CD4-positive, alpha-beta memory T cell (primary cell): ENCODE measurements at regions not wholly inside any gene's neighbourhood (a gene's known extent, or its start where the extent isn't known, plus 50 kb on each side); places are given as distances from the start of the nearest gene placed in this dataset.

Source experiments
- CTCF ChIA-PET: fragments of 350-600 bp; sonication (Branson Sonifier 250); formaldehyde crosslinking; loops from one replicate; lab custom pipeline; 2021; ENCODE audit warnings: inconsistent platforms; ENCODE audit not compliant: partially characterized antibody; lab: Charles Lee
- POLR2A ChIA-PET: fragments of 350-600 bp; sonication (Branson Sonifier 250); formaldehyde crosslinking; loops from one replicate; lab custom pipeline; 2021; ENCODE audit not compliant: partially characterized antibody; lab: Charles Lee
- DNase-seq, 5 donors: peaks; one replicate each; pipeline versions ENCODE4 v3.0.0 to v3.0.0-alpha.2; 2020 to 2022; ENCODE audit warnings: mixed read lengths in 1 of 5
- H3K27ac ChIP-seq: one replicate; pipeline ENCODE4 v1.7.0; 2013; ENCODE audit warnings: low read depth, low read length
- H3K27me3 ChIP-seq: 2 replicates; pipeline ENCODE4 v1.7.0; 2013; ENCODE audit warnings: mild to moderate bottlenecking, low read length, moderate library complexity; ENCODE audit not compliant: insufficient read depth
- H3K36me3 ChIP-seq: 2 replicates; pipeline ENCODE4 v1.7.0; 2013; ENCODE audit warnings: mild to moderate bottlenecking, low read length, moderate library complexity; ENCODE audit not compliant: insufficient read depth
- H3K4me1 ChIP-seq: 2 replicates; pipeline ENCODE4 v1.7.0; 2013; ENCODE audit warnings: mild to moderate bottlenecking, low read length, moderate library complexity; ENCODE audit not compliant: insufficient read depth
- H3K4me3 ChIP-seq, 2 donors: one replicate each; pipeline ENCODE4 v1.7.0; 2013; ENCODE audit warnings: low read length in 2 of 2, mild to moderate bottlenecking in 1 of 2
- H3K9me3 ChIP-seq, 2 donors: one replicate each; pipeline ENCODE4 v1.7.0; 2013; ENCODE audit warnings: low read length in 2 of 2, control low read depth in 1 of 2; ENCODE audit not compliant: control insufficient read depth in 1 of 2
- H3K27ac Mint-ChIP-seq, 7 donors: one replicate each; pipeline ENCODE4 v1.8.0; 2020 to 2021; ENCODE audit warnings: mixed read lengths in 7 of 7, mild to moderate bottlenecking in 6 of 7, inconsistent platforms in 3 of 7, moderate library complexity in 3 of 7
- H3K27me3 Mint-ChIP-seq, 2 donors: one replicate each; pipeline ENCODE4 v1.8.0; 2020 to 2021; ENCODE audit warnings: mixed read lengths in 2 of 2
- H3K36me3 Mint-ChIP-seq, 2 donors: one replicate each; pipeline ENCODE4 v1.8.0; 2020 to 2021; ENCODE audit warnings: mixed read lengths in 2 of 2, inconsistent platforms in 1 of 2, mild to moderate bottlenecking in 1 of 2
- H3K4me1 Mint-ChIP-seq, 4 donors: one replicate each; pipeline ENCODE4 v1.8.0; 2020 to 2021; ENCODE audit warnings: mixed read lengths in 4 of 4, mild to moderate bottlenecking in 1 of 4
- H3K4me3 Mint-ChIP-seq, 8 donors: one replicate each; pipeline ENCODE4 v1.8.0; 2020 to 2021; ENCODE audit warnings: mixed read lengths in 8 of 8, mild to moderate bottlenecking in 7 of 8, moderate library complexity in 6 of 8, inconsistent platforms in 3 of 8
- H3K9me3 Mint-ChIP-seq, 8 donors: one replicate each; pipeline ENCODE4 v1.8.0; 2020 to 2021; ENCODE audit warnings: mixed read lengths in 8 of 8, mild to moderate bottlenecking in 5 of 8, inconsistent platforms in 3 of 8, moderate library complexity in 1 of 8
- intact Hi-C: fragments of 100-400 bp; cut with micrococcal nuclease; formaldehyde crosslinking; loops from one replicate; pipeline ENCODE4 v1.15.1; 2023

- POLR2A ChIA-PET, result no interaction called here
- Mint-ChIP-seq H3K27me3 (no peaks in the 10 kb centered on the region), H3K27ac (peak overlapping the region in 1 of 7 donors; percentile 60), H3K4me1 (peaks cover 15 to 46% (median 22%) of the 10 kb centered on the region in 4 donors), H3K4me3 (no peak overlapping the region), H3K9me3 (no peaks in the 10 kb centered on the region), H3K36me3 (no peaks in the 10 kb centered on the region)
- CTCF ChIA-PET, result no interaction called here
- H3K9me3 ChIP-seq, result no peaks in the 10 kb centered on the region
- intact Hi-C loops, result no loop called here
- no peaks in the 10 kb centered on the region for H3K36me3 ChIP-seq
- H3K27me3 ChIP-seq, result no peaks in the 10 kb centered on the region
- no peak for DNase-seq
- H3K4me1 ChIP-seq, result peaks cover 14% of the 10 kb centered on the region
- no peak overlapping the region for H3K4me3 ChIP-seq
- H3K27ac ChIP-seq, result no peak overlapping the region
Observed at GRCh38 chr13:40334031-40334430, 332.4 kb downstream of the FOXO1 start.

- H3K4me3 Mint-ChIP-seq, result no peak overlapping the region
- H3K27ac ChIP-seq, result no peak overlapping the region
Observed at GRCh38 chr13:40334616-40335015, 331.8 kb downstream of the FOXO1 start.

GRCh38 chr13:40336228-40337221 is 329.9 kb downstream of the FOXO1 start:
- Mint-ChIP-seq H3K27ac (peak overlapping the region in 1 of 7 donors; percentile 21), H3K9me3 (no peaks in the 10 kb centered on the region), H3K4me1 (peaks cover 10 to 30% (median 15%) of the 10 kb centered on the region in 4 donors), H3K4me3 (no peak overlapping the region), H3K27me3 (no peaks in the 10 kb centered on the region), H3K36me3 (no peaks in the 10 kb centered on the region)
- no peak for DNase-seq
- Histone ChIP-seq H3K4me1 (peaks cover 7% of the 10 kb centered on the region), H3K27ac (no peak overlapping the region), H3K4me3 (no peak overlapping the region), H3K9me3 (no peaks in the 10 kb centered on the region), H3K36me3 (no peaks in the 10 kb centered on the region), H3K27me3 (no peaks in the 10 kb centered on the region)
- intact Hi-C loops, result no loop called here
- ChIA-PET CTCF (interaction anchor here (1.0 kb wide), 1 partner anchor 53 kb away, joined by 3 read pairs; no protein-coding TSS in a partner anchor), POLR2A (interaction anchor here (0.6 kb wide), 1 partner anchor 21 kb away, joined by 3 read pairs; no protein-coding TSS in a partner anchor)

More at GRCh38 chr13:40334616-40335015, 331.8 kb downstream of the FOXO1 start:
- H3K4me1 Mint-ChIP-seq, result peaks cover 15 to 44% (median 22%) of the 10 kb centered on the region in 4 donors
- no peak for DNase-seq
- H3K27ac Mint-ChIP-seq, result no peak overlapping the region
- H3K27me3 ChIP-seq, result no peaks in the 10 kb centered on the region
- intact Hi-C loops, result no loop called here
- H3K4me3 ChIP-seq, result no peak overlapping the region
- H3K27me3 Mint-ChIP-seq, result no peaks in the 10 kb centered on the region
- H3K4me1 ChIP-seq, result peaks cover 14% of the 10 kb centered on the region
- POLR2A ChIA-PET, result no interaction called here
- CTCF ChIA-PET, result no interaction called here
- no peaks in the 10 kb centered on the region for H3K36me3 Mint-ChIP-seq
- no peaks in the 10 kb centered on the region for H3K36me3 ChIP-seq
- H3K9me3 Mint-ChIP-seq, result no peaks in the 10 kb centered on the region
- no peaks in the 10 kb centered on the region for H3K9me3 ChIP-seq

GRCh38 chr13:40337651-40338050 is 328.8 kb downstream of the FOXO1 start:
- CTCF ChIA-PET, result interaction anchor here (1.0 kb wide), 1 partner anchor 52 kb away, joined by 3 read pairs; no protein-coding TSS in a partner anchor
- POLR2A ChIA-PET, result no interaction called here
- no peaks in the 10 kb centered on the region for H3K27me3 ChIP-seq
- Mint-ChIP-seq H3K4me3 (no peak overlapping the region), H3K27me3 (no peaks in the 10 kb centered on the region), H3K9me3 (no peaks in the 10 kb centered on the region), H3K4me1 (peaks cover 4 to 23% (median 7%) of the 10 kb centered on the region in 4 donors), H3K36me3 (no peaks in the 10 kb centered on the region), H3K27ac (no peak overlapping the region)
- H3K4me1 ChIP-seq, result no peaks in the 10 kb centered on the region
- intact Hi-C loops, result no loop called here
- H3K36me3 ChIP-seq, result no peaks in the 10 kb centered on the region
- no peak for DNase-seq
- no peaks in the 10 kb centered on the region for H3K9me3 ChIP-seq
- no peak overlapping the region for H3K4me3 ChIP-seq
- no peak overlapping the region for H3K27ac ChIP-seq

GRCh38 chr13:40338217-40338616 is 328.2 kb downstream of the FOXO1 start:
- Histone ChIP-seq H3K27ac (no peak overlapping the region), H3K36me3 (no peaks in the 10 kb centered on the region), H3K4me1 (no peaks in the 10 kb centered on the region), H3K27me3 (no peaks in the 10 kb centered on the region), H3K4me3 (no peak overlapping the region), H3K9me3 (no peaks in the 10 kb centered on the region)
- ChIA-PET POLR2A (no interaction called here), CTCF (no interaction called here)
- no peaks in the 10 kb centered on the region for H3K36me3 Mint-ChIP-seq
- H3K27me3 Mint-ChIP-seq, result no peaks in the 10 kb centered on the region
- peaks cover 4 to 22% (median 7%) of the 10 kb centered on the region in 4 donors for H3K4me1 Mint-ChIP-seq
- no peak overlapping the region for H3K4me3 Mint-ChIP-seq
- no peaks in the 10 kb centered on the region for H3K9me3 Mint-ChIP-seq
- no peak for DNase-seq
- intact Hi-C loops, result no loop called here
- H3K27ac Mint-ChIP-seq, result no peak overlapping the region

- H3K27ac ChIP-seq, result no peak overlapping the region
- no peak for DNase-seq
- no peaks in the 10 kb centered on the region for H3K4me1 ChIP-seq
- Mint-ChIP-seq H3K27me3 (no peaks in the 10 kb centered on the region), H3K27ac (no peak overlapping the region), H3K36me3 (no peaks in the 10 kb centered on the region), H3K4me3 (no peak overlapping the region), H3K9me3 (no peaks in the 10 kb centered on the region), H3K4me1 (peaks cover 3 to 15% (median 5%) of the 10 kb centered on the region in 4 donors)
- H3K4me3 ChIP-seq, result no peak overlapping the region
- ChIA-PET POLR2A (no interaction called here), CTCF (interaction anchor here (1.6 kb wide), 1 partner anchor 25 kb away, joined by 5 read pairs; no protein-coding TSS in a partner anchor)
- no peaks in the 10 kb centered on the region for H3K9me3 ChIP-seq
- no peaks in the 10 kb centered on the region for H3K36me3 ChIP-seq
- H3K27me3 ChIP-seq, result no peaks in the 10 kb centered on the region
- intact Hi-C loops, result no loop called here
Observed at GRCh38 chr13:40340368-40341095, 325.9 kb downstream of the FOXO1 start.

- ChIA-PET CTCF (no interaction called here), POLR2A (interaction anchor here (0.8 kb wide), 1 partner anchor 26 kb away, joined by 3 read pairs; no protein-coding TSS in a partner anchor)
- Mint-ChIP-seq H3K36me3 (no peaks in the 10 kb centered on the region), H3K27me3 (no peaks in the 10 kb centered on the region), H3K9me3 (no peaks in the 10 kb centered on the region), H3K27ac (no peak overlapping the region), H3K4me1 (peaks cover 3 to 15% (median 5%) of the 10 kb centered on the region in 4 donors), H3K4me3 (no peak overlapping the region)
- H3K9me3 ChIP-seq, result no peaks in the 10 kb centered on the region
- intact Hi-C loops, result no loop called here
- no peaks in the 10 kb centered on the region for H3K36me3 ChIP-seq
- no peak overlapping the region for H3K4me3 ChIP-seq
- no peak for DNase-seq
- H3K27ac ChIP-seq, result no peak overlapping the region
- no peaks in the 10 kb centered on the region for H3K27me3 ChIP-seq
- no peaks in the 10 kb centered on the region for H3K4me1 ChIP-seq
Observed at GRCh38 chr13:40341096-40341471, 325.4 kb downstream of the FOXO1 start.
